Vagina (tissue), 2 donors: ENCODE measurements at regions not wholly inside any gene's neighbourhood (a gene's known extent, or its start where the extent isn't known, plus 50 kb on each side); places are given as distances from the start of the nearest gene placed in this dataset.

ENCODE experiments used
- DNase-seq, 2 donors: peaks; one replicate each; pipeline ENCODE4 v3.0.0-alpha.2; 2017; ENCODE audit errors: extremely low spot score in 2 of 2
- H3K27ac ChIP-seq: fragments of 200-600 bp; sonication (generic); one replicate; pipeline ENCODE4 v1.5.1; 2019
- H3K27me3 ChIP-seq: fragments of 200-600 bp; sonication (generic); one replicate; pipeline ENCODE4 v1.5.1; 2019
- H3K36me3 ChIP-seq, 2 donors: fragments of 200-600 bp; sonication (generic); one replicate each; pipeline ENCODE4 v1.5.1; 2017 to 2019
- H3K4me1 ChIP-seq: fragments of 200-600 bp; sonication (generic); one replicate; pipeline ENCODE4 v1.5.1; 2019
- H3K4me3 ChIP-seq, 2 donors: fragments of 200-600 bp; sonication (generic); 1 replicate in 1 of 2; 2 replicates in 1 of 2; pipeline ENCODE4 v1.5.1; 2016 to 2019
- H3K9me3 ChIP-seq: fragments of 200-600 bp; sonication (generic); one replicate; pipeline ENCODE4 v1.5.1; 2019
- POLR2A ChIP-seq, 2 donors: fragments of 450-650 bp; IDR thresholded peaks; one replicate each; pipeline ENCODE4 v1.6.1; 2017; ENCODE audit warnings: antibody characterized with exemption in 2 of 2, mild to moderate bottlenecking in 2 of 2, moderate library complexity in 2 of 2
- POLR2AphosphoS5 ChIP-seq, 2 donors: sonication (generic); formaldehyde crosslinking; IDR thresholded peaks; one replicate each; pipeline ENCODE4 v1.9.0; 2017; ENCODE audit warnings: antibody characterized with exemption in 2 of 2, mild to moderate bottlenecking in 2 of 2, low read depth in 1 of 2; ENCODE audit not compliant: insufficient read depth in 1 of 2
- intact Hi-C: fragments of 100-400 bp; cut with DNase I; formaldehyde crosslinking; loops from one replicate; pipeline ENCODE4 v1.15.1; 2023
- TF ChIP-seq, protein P1 (sequence below), 3 experiments: fragments of 450-650 bp in 2 of 3; fragments of 200-600 bp in 1 of 3; sonication (generic) in 1 of 3; IDR thresholded peaks; one replicate each; pipeline ENCODE4 v1.5.1; 2017 to 2019; ENCODE audit warnings: antibody characterized with exemption in 3 of 3, mild to moderate bottlenecking in 2 of 3, moderate library complexity in 2 of 3

DNA sequence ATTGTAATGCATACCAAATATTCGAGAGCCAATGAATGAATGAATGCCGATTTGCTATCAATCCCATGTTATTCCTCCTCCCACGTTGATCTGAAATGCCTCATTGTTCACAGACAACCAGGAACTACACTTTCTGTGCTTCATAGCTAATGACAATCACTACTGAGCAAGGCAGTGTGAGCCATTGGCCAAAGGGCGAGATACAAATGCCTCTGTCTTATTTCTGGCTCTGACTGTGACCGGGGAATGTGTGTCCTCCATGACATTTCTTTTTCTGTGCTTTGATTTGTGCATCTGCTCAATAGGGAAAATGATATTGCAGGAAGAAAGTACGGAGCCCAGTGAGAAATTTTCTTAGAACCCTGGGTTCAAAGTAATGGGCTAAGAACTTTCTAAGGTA lies 217.1 kb downstream of the CXCL12 start:
- no peak for DNase-seq
- no peaks in the 10 kb centered on the region for H3K9me3 ChIP-seq
- no peak for TF ChIP-seq POLR2A (IDR thresholded peaks at IDR 0.05)
- no peak overlapping the region for H3K4me3 ChIP-seq
- intact Hi-C loops, result no loop called here
- no peaks in the 10 kb centered on the region for H3K27me3 ChIP-seq
- no peaks in the 10 kb centered on the region for H3K4me1 ChIP-seq
- no peaks in the 10 kb centered on the region for H3K36me3 ChIP-seq
- no peak overlapping the region for H3K27ac ChIP-seq

DNA sequence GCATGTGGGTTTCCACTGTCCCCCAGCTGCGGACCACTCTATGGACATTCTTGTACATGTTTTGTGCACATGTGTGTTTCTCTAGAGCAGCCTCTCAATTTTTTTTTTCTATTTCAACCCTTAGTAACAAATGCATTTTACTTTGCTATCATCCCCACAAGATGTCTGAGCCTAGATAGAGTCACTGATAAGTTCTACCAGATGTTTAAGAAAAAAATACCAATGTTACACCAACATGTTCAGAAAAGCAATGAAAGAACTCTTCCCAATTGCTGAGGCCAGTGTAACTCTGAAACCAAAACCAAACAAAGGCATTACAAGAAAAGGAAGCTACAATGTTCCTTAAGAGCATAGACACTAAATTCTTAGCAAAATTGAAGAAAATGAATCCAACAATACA lies 218.5 kb downstream of the CXCL12 start:
- intact Hi-C loops, result no loop called here
- no peaks in the 10 kb centered on the region for H3K36me3 ChIP-seq
- no peaks in the 10 kb centered on the region for H3K4me1 ChIP-seq
- no peak overlapping the region for H3K4me3 ChIP-seq
- TF ChIP-seq POLR2AphosphoS5 (IDR thresholded peaks at IDR 0.05; ENCODE audit: insufficient read depth in 1 of 2, low read depth in 1 of 2), result no peak
- TF ChIP-seq, protein P1, sequence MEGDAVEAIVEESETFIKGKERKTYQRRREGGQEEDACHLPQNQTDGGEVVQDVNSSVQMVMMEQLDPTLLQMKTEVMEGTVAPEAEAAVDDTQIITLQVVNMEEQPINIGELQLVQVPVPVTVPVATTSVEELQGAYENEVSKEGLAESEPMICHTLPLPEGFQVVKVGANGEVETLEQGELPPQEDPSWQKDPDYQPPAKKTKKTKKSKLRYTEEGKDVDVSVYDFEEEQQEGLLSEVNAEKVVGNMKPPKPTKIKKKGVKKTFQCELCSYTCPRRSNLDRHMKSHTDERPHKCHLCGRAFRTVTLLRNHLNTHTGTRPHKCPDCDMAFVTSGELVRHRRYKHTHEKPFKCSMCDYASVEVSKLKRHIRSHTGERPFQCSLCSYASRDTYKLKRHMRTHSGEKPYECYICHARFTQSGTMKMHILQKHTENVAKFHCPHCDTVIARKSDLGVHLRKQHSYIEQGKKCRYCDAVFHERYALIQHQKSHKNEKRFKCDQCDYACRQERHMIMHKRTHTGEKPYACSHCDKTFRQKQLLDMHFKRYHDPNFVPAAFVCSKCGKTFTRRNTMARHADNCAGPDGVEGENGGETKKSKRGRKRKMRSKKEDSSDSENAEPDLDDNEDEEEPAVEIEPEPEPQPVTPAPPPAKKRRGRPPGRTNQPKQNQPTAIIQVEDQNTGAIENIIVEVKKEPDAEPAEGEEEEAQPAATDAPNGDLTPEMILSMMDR (IDR thresholded peaks at IDR 0.05), result no peak
- no peak for TF ChIP-seq POLR2A (IDR thresholded peaks at IDR 0.05)
- no peak overlapping the region for H3K27ac ChIP-seq
- no peak for DNase-seq
- H3K9me3 ChIP-seq, result no peaks in the 10 kb centered on the region
- no peaks in the 10 kb centered on the region for H3K27me3 ChIP-seq

DNA sequence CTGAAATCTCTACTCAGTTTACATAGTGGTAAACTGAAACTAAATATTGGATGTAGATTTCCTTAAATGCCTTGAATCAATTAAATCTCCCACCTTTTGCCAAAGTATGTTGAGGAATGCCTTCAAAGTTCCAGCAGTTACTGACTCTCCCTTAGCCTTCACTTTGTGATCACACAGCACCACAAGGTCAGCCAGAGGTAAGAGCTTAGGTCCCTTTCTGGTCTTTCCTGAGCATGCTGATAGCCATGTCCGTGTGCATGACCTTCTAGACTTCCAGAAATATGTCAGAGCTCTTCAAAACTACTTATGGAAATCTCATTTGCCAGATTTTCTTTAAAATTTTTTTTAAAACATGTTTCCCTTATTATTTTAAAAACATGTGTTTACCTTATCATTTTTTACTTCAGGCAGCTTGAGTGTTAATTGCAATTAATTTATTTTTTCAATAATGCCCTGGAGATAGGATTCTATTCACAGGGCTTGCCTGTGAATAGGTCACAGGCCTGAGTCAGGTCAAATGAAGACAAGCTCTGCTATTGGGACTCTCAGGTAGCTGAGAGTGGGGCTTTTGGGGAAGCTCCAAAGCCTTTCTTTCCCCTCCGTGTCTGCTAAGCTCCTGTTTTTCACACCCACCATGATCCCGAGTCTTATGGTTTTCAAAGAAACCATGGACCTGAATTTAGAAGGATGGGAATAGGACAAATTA lies 220.5 kb downstream of the CXCL12 start:
- Histone ChIP-seq H3K36me3 (no peaks in the 10 kb centered on the region), H3K27ac (no peak overlapping the region), H3K4me3 (no peak overlapping the region), H3K27me3 (no peaks in the 10 kb centered on the region), H3K9me3 (no peaks in the 10 kb centered on the region), H3K4me1 (no peaks in the 10 kb centered on the region)
- no peak for DNase-seq
- TF ChIP-seq POLR2A (IDR thresholded peaks at IDR 0.05) (no peak), POLR2AphosphoS5 (IDR thresholded peaks at IDR 0.05; ENCODE audit: insufficient read depth in 1 of 2, low read depth in 1 of 2) (no peak)
- TF ChIP-seq, protein P1 (IDR thresholded peaks at IDR 0.05), result no peak
- intact Hi-C loops, result no loop called here

DNA sequence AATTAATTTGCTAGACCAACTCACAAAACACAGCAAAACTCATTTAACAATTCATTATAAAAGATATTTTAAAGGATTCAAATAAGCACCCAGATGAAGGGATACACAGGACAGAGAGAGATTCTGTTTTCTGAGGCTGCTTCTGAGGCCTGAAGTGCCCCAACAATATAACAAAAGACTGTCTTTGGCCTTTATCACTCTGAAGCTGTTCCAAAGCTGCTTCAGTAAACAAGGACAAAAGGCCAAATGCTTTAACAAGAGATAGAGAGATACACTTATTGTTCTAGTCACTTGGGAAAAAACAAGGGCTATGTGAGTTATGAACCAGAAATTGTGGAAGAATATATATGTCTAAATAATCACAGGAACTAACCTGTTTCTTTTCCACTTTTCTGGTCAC lies 223.7 kb downstream of the CXCL12 start:
- Histone ChIP-seq H3K4me3 (no peak overlapping the region), H3K27ac (no peak overlapping the region), H3K27me3 (no peaks in the 10 kb centered on the region), H3K4me1 (no peaks in the 10 kb centered on the region), H3K36me3 (no peaks in the 10 kb centered on the region), H3K9me3 (no peaks in the 10 kb centered on the region)
- TF ChIP-seq, protein P1 (IDR thresholded peaks at IDR 0.05), result no peak
- TF ChIP-seq POLR2AphosphoS5 (IDR thresholded peaks at IDR 0.05; ENCODE audit: insufficient read depth in 1 of 2, low read depth in 1 of 2), result no peak
- no peak for TF ChIP-seq POLR2A (IDR thresholded peaks at IDR 0.05)
- intact Hi-C loops, result no loop called here
- no peak for DNase-seq

DNA sequence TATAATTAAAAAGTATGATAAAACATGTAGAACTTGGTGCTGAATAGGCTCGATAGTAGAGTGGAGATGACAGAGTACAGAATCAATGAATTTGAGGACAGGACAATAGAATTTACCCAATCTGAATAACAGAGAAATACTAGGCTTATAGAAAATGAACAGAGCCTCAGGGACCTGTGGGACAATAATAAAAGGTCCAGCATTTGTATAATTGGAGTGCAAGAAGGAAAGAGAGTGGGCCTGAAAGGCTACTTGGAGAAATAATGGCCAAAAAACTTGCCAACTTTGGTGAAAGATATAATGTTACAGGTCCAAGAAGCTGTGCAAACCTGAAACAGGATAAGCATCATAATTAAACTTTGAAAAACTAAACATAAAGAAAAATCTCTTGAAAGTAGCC lies 227.3 kb downstream of the CXCL12 start:
- intact Hi-C loops, result no loop called here
- no peaks in the 10 kb centered on the region for H3K36me3 ChIP-seq
- no peak overlapping the region for H3K4me3 ChIP-seq
- DNase-seq, result no peak
- H3K27ac ChIP-seq, result no peak overlapping the region
- TF ChIP-seq POLR2AphosphoS5 (IDR thresholded peaks at IDR 0.05; ENCODE audit: insufficient read depth in 1 of 2, low read depth in 1 of 2), result no peak
- TF ChIP-seq, protein P1 (IDR thresholded peaks at IDR 0.05), result no peak
- no peaks in the 10 kb centered on the region for H3K27me3 ChIP-seq
- H3K9me3 ChIP-seq, result no peaks in the 10 kb centered on the region
- peaks cover 15% of the 10 kb centered on the region for H3K4me1 ChIP-seq
